C1 segment of cervical spinal cord (tissue), 14 donors: ENCODE measurements at regions not wholly inside any gene's neighbourhood (a gene's known extent, or its start where the extent isn't known, plus 50 kb on each side); places are given as distances from the start of the nearest gene placed in this dataset.

Experiments used
- DNase-seq, 14 donors: peaks; one replicate each; lab custom pipeline; 2025; lab: John Stamatoyannopoulos, UW

DNA sequence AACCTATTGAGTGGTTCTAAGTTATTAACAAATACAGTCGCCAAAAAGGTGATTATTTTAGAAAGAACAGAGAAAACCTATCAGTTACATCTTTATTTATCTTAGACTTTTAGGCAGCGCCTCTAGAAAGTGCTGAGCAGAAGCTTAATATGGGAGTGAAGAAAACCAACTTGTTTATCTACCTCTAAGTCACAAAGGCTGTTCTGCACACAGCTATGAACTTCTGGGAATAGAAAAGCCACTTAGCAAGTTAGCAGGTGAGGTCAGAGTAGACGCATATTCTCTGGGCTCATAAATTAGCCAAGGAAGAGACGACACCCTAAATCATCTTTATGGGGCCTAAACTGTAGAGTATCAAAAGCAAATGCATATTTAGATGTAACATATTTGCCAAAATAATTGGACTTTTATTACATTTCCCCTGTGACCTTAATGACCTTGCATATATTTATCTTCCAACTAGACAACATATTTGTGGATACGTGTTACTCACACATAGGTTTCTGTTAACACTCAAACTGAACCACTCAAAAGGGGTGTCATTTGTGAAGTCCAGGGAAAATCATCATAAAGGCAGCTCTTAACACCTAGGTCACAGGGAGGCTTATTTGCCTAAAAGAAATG is 267.1 kb downstream of the ADGB start:
- DNase-seq: no peak

DNA sequence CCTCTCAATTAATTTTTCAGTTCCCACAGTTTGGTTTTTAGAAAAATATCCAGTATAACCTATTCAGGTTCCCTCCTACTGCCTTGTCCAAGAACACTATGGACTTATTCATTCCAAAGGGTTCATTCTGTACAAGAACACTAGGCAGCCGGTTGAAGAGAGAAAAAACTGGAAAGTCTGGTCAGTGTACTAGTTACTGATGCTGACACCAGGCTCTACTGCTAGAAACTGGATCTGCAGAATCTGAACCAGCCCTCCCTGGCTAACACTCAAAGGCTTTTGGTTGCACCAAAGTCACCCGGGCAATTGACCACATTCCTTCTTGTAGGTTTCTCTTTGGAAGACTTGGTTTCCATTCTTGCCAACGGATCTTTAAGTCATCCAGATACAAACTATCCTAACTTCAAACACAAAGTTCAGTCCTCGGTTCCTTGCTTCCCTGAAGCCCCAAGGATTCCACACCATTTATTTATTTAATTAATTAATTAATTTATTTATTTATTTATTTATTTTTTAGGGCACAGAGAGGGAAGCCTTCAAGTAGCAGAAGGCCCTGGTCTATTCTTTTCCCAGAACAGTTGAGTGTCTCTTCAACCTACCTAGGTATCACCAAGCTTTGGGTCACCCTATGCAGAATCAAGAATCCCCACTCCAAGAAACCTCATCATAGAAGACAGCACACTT is 268.1 kb downstream of the ADGB start:
- no peak for DNase-seq

DNA sequence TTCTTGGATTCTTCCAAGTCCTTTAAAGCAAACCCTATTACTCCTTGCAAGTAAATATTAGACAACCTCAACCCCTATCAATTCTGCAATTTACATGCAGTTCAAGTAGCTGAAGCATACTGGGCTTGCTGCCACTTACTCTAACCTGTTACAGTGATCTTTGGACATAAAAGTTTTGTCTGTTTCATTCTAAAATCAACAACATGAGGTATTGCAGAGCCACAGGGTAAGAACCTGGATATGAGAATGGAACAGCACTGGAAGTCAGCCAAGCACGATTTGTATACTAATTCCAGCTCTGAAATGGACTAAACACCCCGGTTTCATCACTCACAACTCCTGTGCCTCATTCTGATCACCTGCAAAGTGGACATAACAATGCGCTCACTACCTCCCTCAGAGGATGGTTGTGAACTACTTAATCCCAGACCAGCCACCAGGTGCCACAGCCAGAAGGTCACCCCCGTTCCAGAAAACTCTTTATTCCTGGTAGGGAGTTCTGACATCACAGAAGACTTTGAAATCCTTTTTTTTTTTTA is 270.0 kb downstream of the ADGB start:
- no peak for DNase-seq

- no peak for DNase-seq
Measured at GRCh38 chr6:146870760-146871159, 272.0 kb downstream of the ADGB start.

DNA sequence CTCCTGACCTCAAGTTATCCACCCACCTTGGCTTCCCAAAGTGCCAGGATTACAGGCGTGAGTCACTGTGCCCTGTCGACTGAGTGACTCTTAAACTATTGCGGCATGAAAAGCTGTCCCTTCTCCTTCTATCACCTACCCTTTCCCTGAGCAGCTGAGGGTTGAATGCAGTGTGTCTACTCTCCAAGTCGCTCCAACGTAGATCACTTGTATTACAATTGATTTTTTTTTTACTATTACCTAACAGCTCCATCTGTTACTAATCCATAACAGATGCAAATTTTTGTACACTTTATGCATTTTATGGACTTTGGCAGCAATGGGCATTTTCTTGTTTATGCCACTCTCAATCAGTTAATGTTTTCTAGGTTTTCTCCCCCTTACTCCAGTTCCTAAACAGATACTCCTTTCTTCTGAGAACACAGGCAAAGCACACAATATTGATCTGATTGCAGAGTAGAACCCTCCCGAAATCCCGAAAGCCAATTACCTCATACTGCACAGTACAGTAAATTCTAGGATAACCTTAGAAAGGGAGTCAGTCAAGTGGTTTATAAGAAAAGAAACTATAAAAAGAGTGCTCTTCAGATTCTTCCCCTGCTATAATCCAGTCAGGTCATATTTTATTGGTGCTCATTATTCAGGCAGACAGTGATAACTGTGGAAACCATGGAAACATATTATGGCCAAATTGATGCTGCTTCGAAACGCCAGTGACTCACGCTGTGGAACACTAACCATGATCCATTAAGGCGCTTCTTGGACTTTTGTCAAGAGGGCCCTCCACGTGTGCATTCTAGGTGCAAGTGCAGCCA is 273.0 kb downstream of the ADGB start:
- DNase-seq: no peak

GRCh38 chr6:146872426-146872785 is 273.6 kb downstream of the ADGB start:
- DNase-seq: no peak

DNA sequence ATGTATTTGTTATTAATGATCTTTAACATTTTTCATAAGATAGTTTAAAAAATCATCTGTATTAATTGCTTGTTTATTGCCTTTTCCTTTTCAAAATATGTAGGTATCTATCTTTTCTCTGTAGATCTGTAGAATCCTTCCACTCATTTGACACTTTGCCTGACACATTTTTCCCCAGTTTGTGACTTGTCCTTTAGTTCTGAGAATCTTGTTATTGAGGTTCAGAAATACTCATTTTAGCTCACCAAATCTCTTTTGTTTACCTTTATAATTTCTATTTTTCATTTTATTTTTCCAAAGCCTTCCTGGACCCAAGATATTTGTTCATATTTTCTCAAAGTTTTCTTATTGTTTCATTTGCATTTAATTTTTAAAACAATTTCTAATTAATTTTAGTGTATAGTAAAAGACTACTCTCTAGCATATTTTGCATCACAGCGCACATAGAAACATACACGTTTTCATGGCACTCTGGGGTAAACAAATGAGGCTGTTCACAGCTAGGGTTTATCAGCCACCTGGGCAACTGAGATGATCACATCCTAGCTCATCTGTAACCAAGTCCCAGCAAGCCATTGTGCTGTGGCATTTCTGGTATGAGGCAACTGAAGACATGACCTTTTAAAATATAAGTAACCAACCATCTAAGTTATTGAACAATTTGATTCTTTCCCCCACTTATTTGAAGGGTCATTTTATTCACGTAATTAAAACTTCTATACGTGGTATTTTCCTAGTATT is 275.7 kb downstream of the ADGB start:
- DNase-seq: no peak

DNA sequence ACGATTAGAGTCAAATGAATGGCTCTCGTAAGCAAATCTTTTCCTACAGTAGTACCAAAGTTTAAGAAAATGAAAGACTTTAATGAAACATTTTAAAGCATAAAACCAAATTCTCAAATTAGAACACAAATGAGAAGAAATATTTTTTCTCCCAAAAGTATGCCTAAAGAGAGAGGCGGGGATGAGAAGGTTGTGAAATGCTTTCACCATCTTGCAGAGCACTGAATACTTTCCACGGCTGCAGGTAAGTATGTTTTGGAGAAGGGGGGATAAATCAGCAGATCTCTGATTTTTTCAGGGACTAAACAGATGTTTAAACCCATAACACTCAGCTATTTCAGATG is 277.1 kb downstream of the ADGB start:
- DNase-seq: no peak

DNA sequence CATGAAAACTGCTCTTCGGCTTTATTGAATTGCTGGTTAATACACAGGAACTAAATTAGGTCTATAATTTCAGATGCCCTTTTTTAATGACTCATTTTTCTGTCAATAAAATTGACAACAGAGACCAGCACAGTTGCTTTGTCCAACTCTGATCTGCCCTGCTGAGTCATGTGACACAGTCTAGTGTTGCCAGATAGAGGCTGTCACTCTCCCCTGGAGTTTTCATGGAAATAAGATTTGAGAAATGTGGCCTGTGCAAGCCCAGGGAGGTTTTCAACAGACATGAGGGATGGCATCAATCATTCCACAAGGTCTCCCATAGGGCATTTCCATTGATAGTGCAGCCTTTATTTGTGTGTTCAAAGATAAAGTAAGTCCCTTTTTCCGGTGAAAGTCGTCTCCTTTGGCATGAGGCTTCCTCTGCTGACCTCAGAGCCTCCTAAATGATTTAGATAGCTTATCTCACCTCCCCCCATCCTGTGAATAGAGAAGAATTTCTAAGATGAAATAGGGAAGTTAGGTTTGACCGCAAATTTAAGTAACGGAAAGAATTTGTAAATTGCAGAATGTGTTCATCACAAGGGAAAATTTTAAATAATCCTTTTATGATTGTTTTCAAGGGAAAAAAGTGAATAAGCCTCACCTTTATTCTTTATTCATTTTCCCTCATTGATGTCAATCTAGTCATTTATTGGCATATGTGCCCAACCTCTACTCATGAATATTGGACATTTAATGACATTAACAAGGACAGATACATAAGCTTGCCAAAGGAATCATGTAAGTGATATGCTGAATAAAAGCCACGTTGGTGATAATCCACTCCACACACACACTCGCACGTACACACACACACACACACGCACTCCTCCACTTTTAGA is 277.7 kb downstream of the ADGB start:
- no peak for DNase-seq

GRCh38 chr6:146878168-146878951 is 279.6 kb downstream of the ADGB start:
- no peak for DNase-seq

DNA sequence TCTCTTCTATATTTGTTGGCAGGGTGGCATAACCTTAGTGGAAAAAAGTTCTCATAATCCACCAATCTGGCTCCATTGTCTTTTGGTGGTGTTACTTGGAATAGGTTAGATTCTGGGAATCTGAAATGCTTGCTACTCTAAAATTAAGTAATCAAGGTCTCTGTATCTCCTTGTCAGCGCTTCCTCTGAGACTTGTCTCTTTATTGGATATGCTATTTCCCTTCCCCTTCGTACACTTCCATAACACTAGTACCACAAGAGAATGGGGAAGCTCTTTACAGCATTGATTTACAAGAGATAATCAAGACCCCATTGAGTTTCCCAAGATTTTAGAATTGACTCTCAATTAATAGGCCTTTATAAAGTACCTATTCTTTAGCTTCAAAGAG is 280.2 kb downstream of the ADGB start:
- DNase-seq: no peak

DNA sequence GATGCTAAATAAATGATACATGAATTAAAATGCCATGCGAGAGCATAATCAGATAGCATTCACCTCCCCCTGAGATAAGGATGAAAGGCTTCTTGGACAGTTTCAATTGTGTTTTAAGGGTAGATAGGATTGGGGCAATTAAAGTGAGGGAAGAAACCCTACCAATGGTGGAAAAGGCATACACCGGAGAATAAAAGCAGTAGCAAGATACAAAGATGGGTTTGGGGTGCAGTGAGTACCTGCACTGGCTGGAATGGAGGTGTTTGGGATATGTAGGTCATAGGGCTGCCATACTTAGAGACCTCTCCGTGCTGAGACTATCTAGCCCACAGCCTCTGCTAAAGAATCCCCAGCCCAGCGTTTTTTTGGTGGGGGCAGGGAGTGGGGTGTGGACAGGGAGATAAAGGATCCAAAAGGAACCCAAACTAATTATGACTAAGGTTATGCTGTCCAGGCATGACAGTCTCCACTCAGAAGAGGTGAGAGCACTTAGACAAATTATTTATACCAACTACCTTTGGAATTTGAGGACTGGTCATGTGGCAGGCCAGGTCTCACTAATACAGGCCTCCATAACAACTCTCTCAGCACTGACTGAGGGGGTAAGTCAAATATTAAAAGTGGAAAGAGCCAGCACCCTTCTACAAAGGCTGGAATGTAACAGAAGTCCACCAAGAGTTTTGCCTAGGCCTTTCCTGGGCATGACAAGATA is 280.8 kb downstream of the ADGB start:
- DNase-seq: no peak

GRCh38 chr6:146881228-146882181 is 282.7 kb downstream of the ADGB start:
- no peak for DNase-seq

DNA sequence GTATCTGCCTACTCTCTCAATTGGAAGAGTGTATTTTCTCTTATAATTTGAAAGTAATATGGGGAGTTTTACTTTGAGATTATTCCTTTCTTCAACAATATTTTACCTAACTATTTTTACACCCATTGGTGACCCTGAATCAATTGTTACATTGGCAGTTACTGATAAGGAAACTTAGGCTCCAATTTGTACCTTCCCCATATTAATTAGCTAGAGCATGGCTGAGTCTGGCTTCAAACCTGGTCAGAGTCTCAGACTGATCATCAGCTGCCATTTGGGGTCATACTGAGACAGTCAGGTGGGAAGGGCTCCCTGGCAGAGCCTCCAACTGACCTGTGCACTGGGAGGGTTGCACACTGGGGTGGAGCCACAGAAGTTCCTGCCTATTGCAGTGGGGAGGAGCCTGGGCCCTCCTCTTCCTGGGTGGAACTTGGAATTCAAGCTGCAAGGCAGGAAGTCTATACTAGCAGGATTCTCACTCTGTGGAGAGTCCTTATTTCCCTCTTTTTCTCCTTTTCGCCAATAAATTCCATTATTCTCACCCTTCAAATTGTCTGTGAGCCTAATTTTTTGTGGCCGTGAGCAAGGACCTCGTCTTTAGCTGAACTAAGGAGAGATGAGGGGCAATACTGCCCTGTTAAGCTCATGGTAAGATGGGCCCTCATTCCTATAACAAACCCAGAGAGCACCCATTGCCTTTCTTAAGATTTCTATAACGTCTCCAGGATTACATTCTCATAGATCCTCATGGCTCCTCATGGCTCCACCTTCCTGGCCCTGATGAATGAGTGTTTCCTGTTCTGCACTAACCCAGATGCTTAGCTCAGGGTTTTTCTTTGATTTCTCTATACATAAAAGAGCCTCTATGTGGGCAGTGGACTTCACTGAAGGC is 285.1 kb downstream of the ADGB start:
- DNase-seq: no peak

DNA sequence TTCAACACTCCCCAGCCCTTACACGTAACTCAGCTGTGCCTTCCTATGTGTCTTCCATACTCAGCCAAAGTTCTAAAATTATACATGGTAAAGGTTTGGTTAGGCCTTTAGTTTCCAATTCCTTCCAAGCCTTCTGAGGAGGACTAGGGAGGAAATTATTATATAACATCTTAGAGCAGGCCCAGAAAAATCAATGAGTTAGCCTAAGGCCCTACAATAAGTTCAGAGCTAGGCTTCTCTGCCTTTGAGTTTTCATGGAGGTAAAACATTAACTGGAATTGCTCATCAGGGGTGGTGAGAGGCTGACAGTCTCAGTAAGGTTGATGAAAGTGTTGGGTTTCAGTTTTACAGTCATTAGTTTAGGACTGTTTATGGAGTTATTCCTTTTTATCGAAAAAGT is 286.0 kb downstream of the ADGB start:
- no peak for DNase-seq

GRCh38 chr6:146885708-146886457 is 287.1 kb downstream of the ADGB start:
- no peak for DNase-seq
